ENCODE measurements at regions not wholly inside any gene's neighbourhood (a gene's known extent, or its start where the extent isn't known, plus 50 kb on each side); places are given as distances from the start of the nearest gene placed in this dataset.
"Not testable (repeated sequence)": the region's sequence is repeated elsewhere in the genome, so short reads cannot be mapped to it uniquely, and the experiment has no call there.

DNA sequence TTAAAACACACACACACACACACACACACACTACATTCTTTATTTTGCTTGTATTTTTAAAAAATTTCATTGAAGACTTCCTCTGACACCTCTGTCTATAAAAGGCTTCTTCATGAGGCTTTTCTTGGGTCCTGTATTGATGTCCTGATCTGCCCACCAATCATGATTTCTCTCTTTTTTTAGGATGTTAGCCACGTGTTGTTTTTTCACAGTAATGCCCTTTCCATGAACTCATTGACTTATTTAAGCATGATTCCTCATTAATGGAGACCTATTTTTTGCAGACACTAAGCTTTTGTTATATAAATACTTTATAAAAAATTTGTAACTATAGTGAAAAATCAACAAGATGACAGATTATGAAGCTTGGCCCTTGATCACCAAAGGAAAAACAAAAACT is 173.8 kb upstream of the CNTNAP5 start:
- H3K36me3 Mint-ChIP-seq, result peaks cover 0 to 3% (median 0%) of the 10 kb centered on the region in 5 donors
- Histone ChIP-seq H3K4me3 (ENCODE audit: low read length) (no peak overlapping the region), H3K9me3 (ENCODE audit: control insufficient read depth in 2 of 3, low read length in 3 of 3) (peaks cover 0 to 6% (median 0%) of the 10 kb centered on the region in 3 experiments), H3K27me3 (ENCODE audit: control insufficient read depth in 2 of 2, insufficient read depth in 2 of 2, low read length in 2 of 2) (no peaks in the 10 kb centered on the region), H3K4me1 (ENCODE audit: control insufficient read depth in 2 of 2, insufficient read depth in 2 of 2, low read length in 2 of 2) (no peaks in the 10 kb centered on the region), H3K36me3 (ENCODE audit: control insufficient read depth in 2 of 3, insufficient read depth in 3 of 3, low read length in 3 of 3) (no peaks in the 10 kb centered on the region), H3K27ac (ENCODE audit: low read depth, low read length) (no peak overlapping the region)
- H3K27me3 Mint-ChIP-seq, result no peaks in the 10 kb centered on the region
- H3K4me1 Mint-ChIP-seq, result no peaks in the 10 kb centered on the region
- ChIA-PET POLR2A (no interaction called here), CTCF (no interaction called here)
- intact Hi-C loops (cut with micrococcal nuclease), result no loop called here
- no peak overlapping the region for H3K4me3 Mint-ChIP-seq
- ATAC-seq, result no peak
- no peak overlapping the region for H3K27ac Mint-ChIP-seq
- no peak for DNase-seq
- peaks cover 5 to 38% (median 10%) of the 10 kb centered on the region in 11 donors for H3K9me3 Mint-ChIP-seq

- no peak overlapping the region for H3K4me3 ChIP-seq (ENCODE audit: low read length)
- H3K36me3 ChIP-seq (ENCODE audit: control insufficient read depth in 2 of 3, insufficient read depth in 3 of 3, low read length in 3 of 3), result no peaks in the 10 kb centered on the region
- intact Hi-C loops (cut with micrococcal nuclease), result no loop called here
- Mint-ChIP-seq H3K9me3 (peaks cover 4 to 44% (median 17%) of the 10 kb centered on the region in 11 donors), H3K27ac (no peak overlapping the region), H3K36me3 (peaks cover 0 to 3% (median 0%) of the 10 kb centered on the region in 5 donors), H3K27me3 (no peaks in the 10 kb centered on the region), H3K4me3 (no peak overlapping the region), H3K4me1 (no peaks in the 10 kb centered on the region)
- no peak overlapping the region for H3K27ac ChIP-seq (ENCODE audit: low read depth, low read length)
- H3K4me1 ChIP-seq (ENCODE audit: control insufficient read depth in 2 of 2, insufficient read depth in 2 of 2, low read length in 2 of 2), result no peaks in the 10 kb centered on the region
- ATAC-seq (no peak), DNase-seq (no peak)
- ChIA-PET CTCF (no interaction called here), POLR2A (no interaction called here)
- H3K27me3 ChIP-seq (ENCODE audit: control insufficient read depth in 2 of 2, insufficient read depth in 2 of 2, low read length in 2 of 2), result no peaks in the 10 kb centered on the region
- peaks cover 0 to 6% (median 0%) of the 10 kb centered on the region in 3 experiments for H3K9me3 ChIP-seq (ENCODE audit: control insufficient read depth in 2 of 3, low read length in 3 of 3)
Observed at GRCh38 chr2:123853161-123853560, 171.9 kb upstream of the CNTNAP5 start.

GRCh38 chr2:123859031-123859430 is 166.1 kb upstream of the CNTNAP5 start:
- H3K4me1 Mint-ChIP-seq; H3K36me3 ChIP-seq (ENCODE audit: control insufficient read depth in 2 of 3, insufficient read depth in 3 of 3, low read length in 3 of 3); intact Hi-C loops (cut with micrococcal nuclease); H3K4me3 ChIP-seq (ENCODE audit: low read length); H3K4me1 ChIP-seq (ENCODE audit: control insufficient read depth in 2 of 2, insufficient read depth in 2 of 2, low read length in 2 of 2); H3K27me3 Mint-ChIP-seq; H3K36me3 Mint-ChIP-seq; CTCF ChIA-PET; ATAC-seq; H3K27ac Mint-ChIP-seq; H3K27ac ChIP-seq (ENCODE audit: low read depth, low read length); H3K4me3 Mint-ChIP-seq; POLR2A ChIA-PET; DNase-seq; H3K9me3 ChIP-seq (ENCODE audit: control insufficient read depth in 2 of 3, low read length in 3 of 3); H3K27me3 ChIP-seq (ENCODE audit: control insufficient read depth in 2 of 2, insufficient read depth in 2 of 2, low read length in 2 of 2): not testable (repeated sequence)
- H3K9me3 Mint-ChIP-seq, result peaks cover 12 to 42% (median 25%) of the 10 kb centered on the region in 11 donors

GRCh38 chr2:123864416-123864815 is 160.7 kb upstream of the CNTNAP5 start:
- H3K4me3 Mint-ChIP-seq, result no peak overlapping the region
- H3K27ac Mint-ChIP-seq, result no peak overlapping the region

DNA sequence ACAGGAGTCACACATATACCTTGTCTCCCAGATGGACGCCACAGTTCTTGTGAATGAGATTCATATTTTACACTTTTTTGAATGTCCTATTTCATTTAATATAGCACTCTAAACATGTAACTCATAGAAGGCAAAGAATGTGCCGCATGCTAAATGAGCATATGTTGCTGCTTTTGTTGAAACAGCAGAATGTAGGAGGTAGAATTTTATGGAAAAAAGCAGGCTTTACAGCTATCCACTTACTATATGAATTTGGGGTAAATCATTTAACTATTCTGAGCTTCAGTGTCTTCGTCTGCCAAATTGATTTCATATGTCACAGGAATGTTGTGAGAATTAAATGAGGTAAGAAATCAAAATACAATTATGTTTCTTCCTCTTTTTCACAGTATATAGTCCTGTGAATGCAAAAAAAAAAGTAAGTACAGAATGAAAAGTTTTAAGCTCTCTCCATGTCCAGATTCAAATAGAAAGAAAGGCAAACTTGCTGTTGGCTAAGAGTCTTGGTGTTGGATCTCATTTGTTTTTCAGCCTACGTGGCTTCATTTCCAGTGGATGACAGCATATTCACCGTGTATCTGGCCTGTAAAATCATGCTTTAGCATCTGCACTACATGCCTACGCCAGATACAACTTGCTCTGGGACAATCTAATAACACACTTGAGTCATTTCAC is 154.7 kb upstream of the CNTNAP5 start:
- H3K27ac Mint-ChIP-seq, result no peak overlapping the region

More at GRCh38 chr2:123864416-123864815, 160.7 kb upstream of the CNTNAP5 start:
- ATAC-seq (no peak), DNase-seq (no peak)
- Mint-ChIP-seq H3K9me3 (peaks cover 2 to 19% (median 13%) of the 10 kb centered on the region in 11 donors), H3K36me3 (no peaks in the 10 kb centered on the region), H3K27me3 (no peaks in the 10 kb centered on the region), H3K4me1 (no peaks in the 10 kb centered on the region)
- Histone ChIP-seq H3K36me3 (ENCODE audit: control insufficient read depth in 2 of 3, insufficient read depth in 3 of 3, low read length in 3 of 3) (no peaks in the 10 kb centered on the region), H3K4me3 (ENCODE audit: low read length) (no peak overlapping the region), H3K4me1 (ENCODE audit: control insufficient read depth in 2 of 2, insufficient read depth in 2 of 2, low read length in 2 of 2) (no peaks in the 10 kb centered on the region), H3K9me3 (ENCODE audit: control insufficient read depth in 2 of 3, low read length in 3 of 3) (peaks cover 0 to 2% (median 0%) of the 10 kb centered on the region in 3 experiments), H3K27me3 (ENCODE audit: control insufficient read depth in 2 of 2, insufficient read depth in 2 of 2, low read length in 2 of 2) (no peaks in the 10 kb centered on the region), H3K27ac (ENCODE audit: low read depth, low read length) (no peak overlapping the region)
- ChIA-PET CTCF (no interaction called here), POLR2A (no interaction called here)
- intact Hi-C loops (cut with micrococcal nuclease), result no loop called here

DNA sequence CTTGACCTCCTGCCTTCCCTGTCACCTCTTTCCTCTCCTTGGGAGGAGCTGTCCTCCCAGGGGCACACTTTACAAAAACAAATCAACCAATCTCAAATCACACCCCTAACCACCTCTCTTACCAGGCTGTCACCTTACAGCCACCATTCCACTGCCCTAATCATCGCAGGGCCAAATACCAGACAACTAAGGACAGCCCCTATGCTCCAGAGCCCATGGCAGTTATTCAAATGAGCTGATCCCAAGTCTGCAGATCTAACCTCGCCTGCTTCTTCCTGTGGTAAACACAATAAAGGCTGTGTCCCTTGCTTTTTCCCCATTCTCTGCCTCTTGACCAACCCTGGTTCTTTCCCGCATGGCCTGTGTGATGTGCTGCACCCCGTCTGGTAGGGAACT is 154.2 kb upstream of the CNTNAP5 start:
- ATAC-seq (no peak), DNase-seq (no peak)
- H3K27ac Mint-ChIP-seq, result no peak overlapping the region
- Histone ChIP-seq H3K36me3 (ENCODE audit: control insufficient read depth in 2 of 3, insufficient read depth in 3 of 3, low read length in 3 of 3) (no peaks in the 10 kb centered on the region), H3K27ac (ENCODE audit: low read depth, low read length) (no peak overlapping the region), H3K4me3 (ENCODE audit: low read length) (no peak overlapping the region), H3K4me1 (ENCODE audit: control insufficient read depth in 2 of 2, insufficient read depth in 2 of 2, low read length in 2 of 2) (no peaks in the 10 kb centered on the region), H3K27me3 (ENCODE audit: control insufficient read depth in 2 of 2, insufficient read depth in 2 of 2, low read length in 2 of 2) (no peaks in the 10 kb centered on the region), H3K9me3 (ENCODE audit: control insufficient read depth in 2 of 3, low read length in 3 of 3) (no peaks in the 10 kb centered on the region)
- no peaks in the 10 kb centered on the region for H3K4me1 Mint-ChIP-seq
- H3K9me3 Mint-ChIP-seq, result peaks cover 0 to 16% (median 6%) of the 10 kb centered on the region in 11 donors
- POLR2A ChIA-PET, result no interaction called here
- H3K36me3 Mint-ChIP-seq, result no peaks in the 10 kb centered on the region
- intact Hi-C loops (cut with micrococcal nuclease), result no loop called here
- H3K4me3 Mint-ChIP-seq, result no peak overlapping the region
- no peaks in the 10 kb centered on the region for H3K27me3 Mint-ChIP-seq
- CTCF ChIA-PET, result no interaction called here

More for the DNA sequence above, 154.7 kb upstream of the CNTNAP5 start:
- Histone ChIP-seq H3K27me3 (ENCODE audit: control insufficient read depth in 2 of 2, insufficient read depth in 2 of 2, low read length in 2 of 2) (no peaks in the 10 kb centered on the region), H3K36me3 (ENCODE audit: control insufficient read depth in 2 of 3, insufficient read depth in 3 of 3, low read length in 3 of 3) (no peaks in the 10 kb centered on the region), H3K4me3 (ENCODE audit: low read length) (no peak overlapping the region), H3K4me1 (ENCODE audit: control insufficient read depth in 2 of 2, insufficient read depth in 2 of 2, low read length in 2 of 2) (no peaks in the 10 kb centered on the region), H3K9me3 (ENCODE audit: control insufficient read depth in 2 of 3, low read length in 3 of 3) (no peaks in the 10 kb centered on the region), H3K27ac (ENCODE audit: low read depth, low read length) (no peak overlapping the region)
- H3K4me1 Mint-ChIP-seq, result no peaks in the 10 kb centered on the region
- ChIA-PET POLR2A (no interaction called here), CTCF (no interaction called here)
- ATAC-seq (no peak), DNase-seq (no peak)
- H3K9me3 Mint-ChIP-seq, result peaks cover 0 to 13% (median 6%) of the 10 kb centered on the region in 11 donors
- no peaks in the 10 kb centered on the region for H3K36me3 Mint-ChIP-seq
- intact Hi-C loops (cut with micrococcal nuclease), result no loop called here
- H3K4me3 Mint-ChIP-seq, result no peak overlapping the region
- H3K27me3 Mint-ChIP-seq, result no peaks in the 10 kb centered on the region

DNA sequence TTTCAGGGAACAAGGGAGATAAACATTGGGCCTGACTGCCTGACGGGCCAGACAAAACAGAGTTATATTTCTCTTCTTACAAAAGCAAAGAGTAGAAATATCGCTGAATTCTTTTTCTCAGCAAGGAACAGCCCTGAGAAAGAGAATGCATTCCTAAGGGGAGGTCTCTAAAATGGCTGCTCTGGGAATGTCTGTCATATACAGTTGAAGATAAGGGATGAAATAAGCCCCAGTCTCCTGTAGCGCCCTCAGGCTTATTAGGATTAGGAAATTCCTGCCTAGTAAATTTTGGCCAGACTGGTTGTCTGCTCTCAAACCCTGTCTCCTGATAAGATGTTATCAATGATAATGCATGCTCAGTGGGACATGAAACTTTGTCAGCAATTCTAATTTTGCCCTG is 134.9 kb upstream of the CNTNAP5 start:
- CTCF ChIA-PET, result no interaction called here
- Histone ChIP-seq H3K27me3 (ENCODE audit: control insufficient read depth in 2 of 2, insufficient read depth in 2 of 2, low read length in 2 of 2) (no peaks in the 10 kb centered on the region), H3K4me1 (ENCODE audit: control insufficient read depth in 2 of 2, insufficient read depth in 2 of 2, low read length in 2 of 2) (no peaks in the 10 kb centered on the region), H3K9me3 (ENCODE audit: control insufficient read depth in 2 of 3, low read length in 3 of 3) (no peaks in the 10 kb centered on the region), H3K4me3 (ENCODE audit: low read length) (no peak overlapping the region), H3K36me3 (ENCODE audit: control insufficient read depth in 2 of 3, insufficient read depth in 3 of 3, low read length in 3 of 3) (no peaks in the 10 kb centered on the region), H3K27ac (ENCODE audit: low read depth, low read length) (no peak overlapping the region)
- Mint-ChIP-seq H3K4me3 (no peak overlapping the region), H3K4me1 (no peaks in the 10 kb centered on the region), H3K9me3 (peaks cover 6 to 48% (median 21%) of the 10 kb centered on the region in 11 donors), H3K27me3 (no peaks in the 10 kb centered on the region), H3K27ac (no peak overlapping the region), H3K36me3 (no peaks in the 10 kb centered on the region)
- POLR2A ChIA-PET, result no interaction called here
- ATAC-seq (no peak), DNase-seq (no peak)
- intact Hi-C loops (cut with micrococcal nuclease), result no loop called here

All from naive thymus-derived CD4-positive, alpha-beta T cell (primary cell).